ENCODE measurements at regions not wholly inside any gene's neighbourhood (a gene's known extent, or its start where the extent isn't known, plus 50 kb on each side); places are given as distances from the start of the nearest gene placed in this dataset.

DNA sequence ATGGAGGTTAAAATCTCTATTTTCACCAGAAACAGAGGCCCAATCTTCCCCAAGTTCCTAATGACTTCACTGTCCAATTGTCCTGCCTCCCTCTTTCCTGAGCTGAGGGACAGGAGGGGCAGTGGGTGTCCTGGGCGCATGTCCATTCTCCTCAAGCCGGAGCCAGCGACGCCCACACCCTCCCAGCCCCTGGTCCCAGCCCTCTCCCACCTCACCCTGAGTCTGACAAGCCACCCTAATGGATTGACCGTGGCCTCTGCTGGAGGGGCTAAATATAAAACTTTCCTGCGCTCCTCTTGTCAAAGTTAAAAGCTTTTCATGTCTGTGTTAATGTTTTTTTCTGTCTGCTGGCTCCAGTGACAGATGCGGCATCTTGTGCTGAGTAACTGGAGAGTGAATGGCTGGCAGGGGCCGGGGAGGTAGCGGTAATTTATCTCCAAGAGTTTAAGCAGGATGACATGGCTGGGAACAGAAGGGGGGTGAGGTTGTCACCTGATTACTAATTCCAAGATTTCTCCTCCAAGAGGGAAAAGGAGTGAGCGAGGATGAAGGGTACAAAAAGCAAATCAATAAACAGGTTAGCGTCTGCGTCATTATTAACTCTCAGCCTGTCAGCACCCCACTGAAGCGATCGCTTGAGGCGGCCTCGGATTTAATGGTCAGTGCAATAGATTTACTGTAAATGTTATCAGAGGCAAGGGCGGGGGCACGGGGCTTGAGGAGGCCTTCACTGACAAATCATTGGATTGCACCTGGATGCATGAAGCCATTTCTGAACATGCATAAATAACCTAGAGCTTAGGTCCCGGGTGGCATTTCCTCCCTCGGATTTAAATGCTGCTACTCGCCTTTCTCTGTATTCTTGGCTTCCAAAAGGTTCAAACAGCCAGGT is 118.1 kb upstream of the MAFB start:
- H3K4me3 ChIP-seq: no peak overlapping the region
- H3K9ac ChIP-seq (ENCODE audit: insufficient read length): no peak overlapping the region
- no peak for DNase-seq (ENCODE audit: low read depth, low spot score)
- H3K36me3 ChIP-seq (ENCODE audit: insufficient read depth, low read length): no peaks in the 10 kb centered on the region
- TF ChIP-seq FOXP2 (optimal IDR thresholded peaks at IDR 0.05; ENCODE audit: control extremely low read depth, extremely low read length, insufficient read depth) (no peak), EZH2 (IDR thresholded peaks at IDR 0.05) (no peak), POLR2AphosphoS5 (IDR thresholded peaks at IDR 0.05; ENCODE audit: borderline replicate concordance, low read depth, low read length) (no peak)
- no peak overlapping the region for H3K27ac ChIP-seq
- H3K9me3 ChIP-seq (ENCODE audit: low read depth, low read length): no peaks in the 10 kb centered on the region

DNA sequence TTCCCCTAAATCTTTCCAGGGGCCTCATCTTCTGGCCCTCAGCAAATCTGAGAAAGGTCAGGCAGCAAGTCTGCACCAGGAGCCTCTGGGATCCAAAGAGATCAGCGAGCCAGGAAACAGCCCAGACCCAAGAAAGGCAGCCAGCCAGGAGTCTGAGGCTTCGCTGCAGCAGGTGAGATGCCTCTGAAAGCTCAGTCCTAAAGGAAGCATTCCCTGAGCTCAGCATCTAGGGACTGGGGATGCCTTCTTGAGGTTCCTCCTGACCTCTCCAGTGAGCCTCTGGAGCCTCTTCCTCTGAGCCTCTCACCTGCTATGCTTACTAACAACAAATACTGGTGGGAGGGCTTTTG is 118.8 kb upstream of the MAFB start:
- H3K9me3 ChIP-seq (ENCODE audit: low read depth, low read length): no peaks in the 10 kb centered on the region
- no peaks in the 10 kb centered on the region for H3K36me3 ChIP-seq (ENCODE audit: insufficient read depth, low read length)
- no peak overlapping the region for H3K9ac ChIP-seq (ENCODE audit: insufficient read length)
- DNase-seq (ENCODE audit: low read depth, low spot score): no peak
- no peak overlapping the region for H3K27ac ChIP-seq
- H3K4me3 ChIP-seq: no peak overlapping the region
- TF ChIP-seq POLR2AphosphoS5 (IDR thresholded peaks at IDR 0.05; ENCODE audit: borderline replicate concordance, low read depth, low read length) (no peak), FOXP2 (optimal IDR thresholded peaks at IDR 0.05; ENCODE audit: control extremely low read depth, extremely low read length, insufficient read depth) (no peak), EZH2 (IDR thresholded peaks at IDR 0.05) (no peak)

DNA sequence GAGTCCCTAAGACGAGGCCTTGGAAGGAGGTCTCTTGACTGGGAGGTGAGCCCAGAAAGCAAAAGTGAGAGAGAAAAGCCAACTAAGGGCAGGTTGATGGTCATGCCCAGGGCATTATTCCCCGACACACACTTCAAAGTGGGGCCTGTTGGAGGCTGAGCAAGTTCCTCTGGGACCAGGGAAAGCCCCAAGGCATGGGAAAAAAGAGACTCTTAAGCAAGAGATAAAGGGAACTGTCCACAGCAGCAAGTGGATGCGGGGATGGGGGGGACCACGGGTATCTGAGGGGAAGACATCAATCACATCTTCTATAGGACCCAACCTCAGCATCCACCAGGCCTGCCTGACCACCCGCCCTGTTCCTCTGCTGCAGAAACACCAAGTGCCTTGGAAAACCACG is 119.9 kb upstream of the MAFB start:
- H3K4me3 ChIP-seq: no peak overlapping the region
- TF ChIP-seq EZH2 (IDR thresholded peaks at IDR 0.05) (no peak), POLR2AphosphoS5 (IDR thresholded peaks at IDR 0.05; ENCODE audit: borderline replicate concordance, low read depth, low read length) (no peak), FOXP2 (optimal IDR thresholded peaks at IDR 0.05; ENCODE audit: control extremely low read depth, extremely low read length, insufficient read depth) (no peak)
- DNase-seq (ENCODE audit: low read depth, low spot score): no peak
- H3K27ac ChIP-seq: no peak overlapping the region
- H3K9ac ChIP-seq (ENCODE audit: insufficient read length): no peak overlapping the region
- H3K36me3 ChIP-seq (ENCODE audit: insufficient read depth, low read length): no peaks in the 10 kb centered on the region
- no peaks in the 10 kb centered on the region for H3K9me3 ChIP-seq (ENCODE audit: low read depth, low read length)

GRCh38 chr20:40809361-40809760 is 120.3 kb upstream of the MAFB start:
- Histone ChIP-seq H3K9ac (ENCODE audit: insufficient read length) (no peak overlapping the region), H3K9me3 (ENCODE audit: low read depth, low read length) (no peaks in the 10 kb centered on the region), H3K4me3 (no peak overlapping the region), H3K27ac (no peak overlapping the region), H3K36me3 (ENCODE audit: insufficient read depth, low read length) (no peaks in the 10 kb centered on the region)
- no peak for TF ChIP-seq POLR2AphosphoS5 (IDR thresholded peaks at IDR 0.05; ENCODE audit: borderline replicate concordance, low read depth, low read length)
- no peak for TF ChIP-seq EZH2 (IDR thresholded peaks at IDR 0.05)
- no peak for TF ChIP-seq FOXP2 (optimal IDR thresholded peaks at IDR 0.05; ENCODE audit: control extremely low read depth, extremely low read length, insufficient read depth)
- DNase-seq (ENCODE audit: low read depth, low spot score): no peak

- no peak for DNase-seq (ENCODE audit: low read depth, low spot score)
- Histone ChIP-seq H3K4me3 (no peak overlapping the region), H3K9ac (ENCODE audit: insufficient read length) (no peak overlapping the region), H3K9me3 (ENCODE audit: low read depth, low read length) (no peaks in the 10 kb centered on the region), H3K27ac (no peak overlapping the region), H3K36me3 (ENCODE audit: insufficient read depth, low read length) (no peaks in the 10 kb centered on the region)
- no peak for TF ChIP-seq FOXP2 (optimal IDR thresholded peaks at IDR 0.05; ENCODE audit: control extremely low read depth, extremely low read length, insufficient read depth)
- no peak for TF ChIP-seq EZH2 (IDR thresholded peaks at IDR 0.05)
- no peak for TF ChIP-seq POLR2AphosphoS5 (IDR thresholded peaks at IDR 0.05; ENCODE audit: borderline replicate concordance, low read depth, low read length)
Observed at GRCh38 chr20:40810332-40811000, 121.4 kb upstream of the MAFB start.

GRCh38 chr20:40811004-40811403 is 122.0 kb upstream of the MAFB start:
- no peak overlapping the region for H3K4me3 ChIP-seq
- no peaks in the 10 kb centered on the region for H3K9me3 ChIP-seq (ENCODE audit: low read depth, low read length)
- TF ChIP-seq FOXP2 (optimal IDR thresholded peaks at IDR 0.05; ENCODE audit: control extremely low read depth, extremely low read length, insufficient read depth) (no peak), POLR2AphosphoS5 (IDR thresholded peaks at IDR 0.05; ENCODE audit: borderline replicate concordance, low read depth, low read length) (no peak), EZH2 (IDR thresholded peaks at IDR 0.05) (no peak)
- no peak overlapping the region for H3K27ac ChIP-seq
- no peak for DNase-seq (ENCODE audit: low read depth, low spot score)
- no peaks in the 10 kb centered on the region for H3K36me3 ChIP-seq (ENCODE audit: insufficient read depth, low read length)
- no peak overlapping the region for H3K9ac ChIP-seq (ENCODE audit: insufficient read length)

DNA sequence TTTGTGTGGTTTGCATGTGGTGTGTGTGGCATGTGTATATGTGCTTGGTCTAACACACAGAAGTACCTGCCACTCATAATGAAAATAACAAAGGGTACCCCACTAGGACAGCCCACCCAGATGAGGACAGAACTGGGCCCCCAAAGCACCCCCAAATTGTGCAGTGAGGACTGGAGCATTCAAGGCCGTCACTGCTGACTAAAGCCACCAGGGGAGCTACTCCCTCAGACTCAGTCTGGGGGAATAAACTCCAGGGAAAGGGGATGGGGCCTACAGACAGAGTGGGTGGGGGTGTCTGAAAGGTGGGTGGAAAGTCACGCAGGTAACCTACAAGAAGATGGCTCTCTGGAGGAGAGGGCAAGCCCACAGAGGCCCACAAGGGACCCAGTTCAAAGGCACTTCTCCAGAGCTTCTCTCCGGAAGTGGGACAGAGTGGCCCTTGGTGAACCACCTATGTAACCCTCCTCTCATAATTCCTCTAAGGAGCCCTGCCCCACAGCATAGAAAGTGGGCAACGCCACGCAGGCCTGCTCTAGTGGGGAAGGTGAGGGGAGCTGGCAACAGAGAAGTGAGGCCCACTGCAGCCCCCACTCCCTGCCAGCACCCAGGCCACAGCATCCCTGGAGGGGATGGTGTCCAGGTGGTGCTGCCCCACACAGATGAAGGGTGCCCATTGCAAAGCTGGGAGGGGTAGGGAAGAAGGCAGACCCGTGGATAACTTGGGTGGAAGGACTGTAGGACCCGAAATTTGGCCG is 122.8 kb upstream of the MAFB start:
- TF ChIP-seq FOXP2 (optimal IDR thresholded peaks at IDR 0.05; ENCODE audit: control extremely low read depth, extremely low read length, insufficient read depth) (no peak), POLR2AphosphoS5 (IDR thresholded peaks at IDR 0.05; ENCODE audit: borderline replicate concordance, low read depth, low read length) (no peak), EZH2 (IDR thresholded peaks at IDR 0.05) (no peak)
- no peak for DNase-seq (ENCODE audit: low read depth, low spot score)
- Histone ChIP-seq H3K36me3 (ENCODE audit: insufficient read depth, low read length) (no peaks in the 10 kb centered on the region), H3K9ac (ENCODE audit: insufficient read length) (no peak overlapping the region), H3K4me3 (no peak overlapping the region), H3K27ac (no peak overlapping the region), H3K9me3 (ENCODE audit: low read depth, low read length) (no peaks in the 10 kb centered on the region)

- no peak overlapping the region for H3K27ac ChIP-seq
- H3K4me3 ChIP-seq: no peak overlapping the region
- TF ChIP-seq POLR2AphosphoS5 (IDR thresholded peaks at IDR 0.05; ENCODE audit: borderline replicate concordance, low read depth, low read length) (no peak), FOXP2 (optimal IDR thresholded peaks at IDR 0.05; ENCODE audit: control extremely low read depth, extremely low read length, insufficient read depth) (no peak), EZH2 (IDR thresholded peaks at IDR 0.05) (no peak)
- no peak overlapping the region for H3K9ac ChIP-seq (ENCODE audit: insufficient read length)
- H3K9me3 ChIP-seq (ENCODE audit: low read depth, low read length): no peaks in the 10 kb centered on the region
- no peaks in the 10 kb centered on the region for H3K36me3 ChIP-seq (ENCODE audit: insufficient read depth, low read length)
- no peak for DNase-seq (ENCODE audit: low read depth, low spot score)
Observed at GRCh38 chr20:40812415-40812925, 123.4 kb upstream of the MAFB start.
